Upper lobe of left lung (tissue), 6 donors: ENCODE measurements at regions not wholly inside any gene's neighbourhood (a gene's known extent, or its start where the extent isn't known, plus 50 kb on each side); places are given as distances from the start of the nearest gene placed in this dataset.
A peak's percentile ranks its signal among the peaks of the same experiment; 100 is the strongest.

Experiments used
- ATAC-seq, 2 donors: fragments of 200-7000 bp; cut with Tn5 transposase; one replicate each; pipeline ENCODE4 v1.9.1; 2022; ENCODE audit warnings: mild to moderate bottlenecking in 2 of 2, moderate library complexity in 2 of 2; ENCODE audit not compliant: low FRiP score in 2 of 2
- DNase-seq, 2 donors: peaks; one replicate each; pipeline ENCODE4 v3.0.0-alpha.2; 2019 to 2020
- H3K27ac ChIP-seq, 4 donors: fragments of 200-600 bp; sonication (generic); one replicate each; pipeline ENCODE4 v1.5.1; 2016 to 2019
- H3K27me3 ChIP-seq, 4 donors: fragments of 200-600 bp; sonication (generic); one replicate each; pipeline ENCODE4 v1.5.1; 2017 to 2019
- H3K36me3 ChIP-seq, 4 donors: fragments of 200-600 bp; sonication (generic); one replicate each; pipeline ENCODE4 v1.5.1; 2016 to 2019
- H3K4me1 ChIP-seq, 4 donors: fragments of 200-600 bp; sonication (generic); one replicate each; pipeline ENCODE4 v1.5.1; 2018 to 2019
- H3K4me3 ChIP-seq, 4 donors: fragments of 200-600 bp; sonication (generic); one replicate each; pipeline ENCODE4 v1.5.1; 2017 to 2019; ENCODE audit warnings: mild to moderate bottlenecking in 2 of 4, moderate library complexity in 1 of 4
- H3K9me3 ChIP-seq, 4 donors: fragments of 200-600 bp; sonication (generic); one replicate each; pipeline ENCODE4 v1.5.1; 2018 to 2019
- EP300 ChIP-seq, 4 donors: sonication (generic); formaldehyde crosslinking; IDR thresholded peaks; one replicate each; pipeline ENCODE4 v1.5.1; 2017; ENCODE audit warnings: antibody characterized with exemption in 4 of 4, control low read depth in 2 of 4
- POLR2A ChIP-seq, 4 donors: fragments of 450-650 bp; IDR thresholded peaks; one replicate each; pipeline ENCODE4 v1.5.1; 2016 to 2017; ENCODE audit warnings: antibody characterized with exemption in 4 of 4, mild to moderate bottlenecking in 2 of 4
- POLR2AphosphoS5 ChIP-seq, 2 donors: sonication (generic); formaldehyde crosslinking; IDR thresholded peaks; one replicate each; pipeline ENCODE4 v1.5.1; 2017; ENCODE audit warnings: antibody characterized with exemption in 2 of 2
- WGBS, 2 donors: methylation state at CpG; one replicate each; pipeline ENCODE4 v1.1.5; 2017 to 2018; 5-methylcytosine and 5-hydroxymethylcytosine counted together
- TF ChIP-seq, protein P1 (sequence below), 6 experiments: fragments of 450-650 bp in 4 of 6; fragments of 200-600 bp in 2 of 6; sonication (generic) in 2 of 6; IDR thresholded peaks; one replicate each; pipeline ENCODE4 v1.5.1; 2016 to 2019; ENCODE audit warnings: antibody characterized with exemption in 6 of 6
- donor health status: DM: no; HTN: no; CAD: no; lungs with moderate emphysema.
- donor health status: DM: no; HTN: yes; CAD: no; lungs with severe emphysema.

- no peaks in the 10 kb centered on the region for H3K4me1 ChIP-seq
- no peaks in the 10 kb centered on the region for H3K36me3 ChIP-seq
- 51 to 53% methylated on average over 16 of the region's 16 CpGs for WGBS, 2 donors
- no peak overlapping the region for H3K4me3 ChIP-seq
- H3K27me3 ChIP-seq = no peaks in the 10 kb centered on the region
- DNase-seq (peak; percentile 8 to 37), ATAC-seq (no peak)
- H3K9me3 ChIP-seq = no peaks in the 10 kb centered on the region
- no peak for TF ChIP-seq EP300 (IDR thresholded peaks at IDR 0.05)
- TF ChIP-seq POLR2A (IDR thresholded peaks at IDR 0.05) = no peak
- TF ChIP-seq, protein P1, sequence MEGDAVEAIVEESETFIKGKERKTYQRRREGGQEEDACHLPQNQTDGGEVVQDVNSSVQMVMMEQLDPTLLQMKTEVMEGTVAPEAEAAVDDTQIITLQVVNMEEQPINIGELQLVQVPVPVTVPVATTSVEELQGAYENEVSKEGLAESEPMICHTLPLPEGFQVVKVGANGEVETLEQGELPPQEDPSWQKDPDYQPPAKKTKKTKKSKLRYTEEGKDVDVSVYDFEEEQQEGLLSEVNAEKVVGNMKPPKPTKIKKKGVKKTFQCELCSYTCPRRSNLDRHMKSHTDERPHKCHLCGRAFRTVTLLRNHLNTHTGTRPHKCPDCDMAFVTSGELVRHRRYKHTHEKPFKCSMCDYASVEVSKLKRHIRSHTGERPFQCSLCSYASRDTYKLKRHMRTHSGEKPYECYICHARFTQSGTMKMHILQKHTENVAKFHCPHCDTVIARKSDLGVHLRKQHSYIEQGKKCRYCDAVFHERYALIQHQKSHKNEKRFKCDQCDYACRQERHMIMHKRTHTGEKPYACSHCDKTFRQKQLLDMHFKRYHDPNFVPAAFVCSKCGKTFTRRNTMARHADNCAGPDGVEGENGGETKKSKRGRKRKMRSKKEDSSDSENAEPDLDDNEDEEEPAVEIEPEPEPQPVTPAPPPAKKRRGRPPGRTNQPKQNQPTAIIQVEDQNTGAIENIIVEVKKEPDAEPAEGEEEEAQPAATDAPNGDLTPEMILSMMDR (IDR thresholded peaks at IDR 0.05) = no peak
- no peak for TF ChIP-seq POLR2AphosphoS5 (IDR thresholded peaks at IDR 0.05)
- no peak overlapping the region for H3K27ac ChIP-seq
These were observed 1044.7 kb downstream of the BRD1 start for GRCh38 chr22:48782811-48783511.

DNA sequence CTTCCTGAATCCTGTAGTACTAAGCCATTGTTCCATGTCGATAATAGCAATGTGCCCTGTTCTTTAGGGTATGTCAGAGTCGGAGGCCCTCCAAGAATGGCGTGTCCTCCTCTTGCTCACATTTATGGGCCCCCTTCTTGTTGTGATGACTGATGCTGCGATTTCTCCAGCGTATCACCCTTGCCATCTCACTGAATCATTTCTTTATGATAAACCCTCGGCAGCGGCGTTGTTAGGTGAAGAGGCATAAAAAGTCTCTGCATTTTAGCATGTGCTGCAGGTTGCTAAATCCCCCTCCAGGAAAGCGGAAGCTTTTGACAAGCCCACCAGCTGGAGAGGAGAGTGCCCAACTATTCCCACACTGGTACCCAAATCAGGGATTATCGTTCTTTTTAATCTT is 1045.3 kb downstream of the BRD1 start:
- TF ChIP-seq POLR2AphosphoS5 (IDR thresholded peaks at IDR 0.05) (no peak), POLR2A (IDR thresholded peaks at IDR 0.05) (no peak)
- TF ChIP-seq, protein P1 (IDR thresholded peaks at IDR 0.05) = no peak
- H3K4me3 ChIP-seq = no peak overlapping the region
- H3K4me1 ChIP-seq = no peaks in the 10 kb centered on the region
- DNase-seq (no peak), ATAC-seq (no peak)
- H3K27me3 ChIP-seq = no peaks in the 10 kb centered on the region
- peaks cover 0 to 3% (median 0%) of the 10 kb centered on the region in 4 donors for H3K9me3 ChIP-seq
- H3K27ac ChIP-seq = no peak overlapping the region
- H3K36me3 ChIP-seq = no peaks in the 10 kb centered on the region
- 89 to 95% methylated on average over 10 of the region's 10 CpGs for WGBS, 2 donors

DNA sequence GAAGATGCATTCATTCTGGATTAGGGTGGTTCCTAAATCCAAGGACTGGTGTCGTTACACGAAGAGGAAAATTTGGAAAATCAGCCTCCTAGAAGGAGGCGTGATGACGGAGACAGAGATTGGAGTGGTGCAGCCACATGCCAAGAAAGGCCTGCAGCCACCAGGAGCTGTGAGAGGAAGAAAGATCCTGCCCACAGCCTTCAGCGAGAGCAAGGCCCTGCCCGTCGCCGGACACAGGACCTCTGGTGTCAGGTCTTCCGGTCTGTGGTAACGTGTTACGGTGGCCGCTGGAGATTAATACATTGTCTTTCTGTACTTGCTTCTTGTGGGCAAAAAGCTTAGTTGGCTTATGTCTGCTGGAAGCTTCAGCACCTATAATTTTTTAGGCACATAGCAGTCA is 1045.8 kb downstream of the BRD1 start:
- DNase-seq = peak; percentile 17 to 30
- Histone ChIP-seq H3K4me1 (no peaks in the 10 kb centered on the region), H3K36me3 (no peaks in the 10 kb centered on the region), H3K27me3 (no peaks in the 10 kb centered on the region), H3K27ac (no peak overlapping the region), H3K9me3 (peaks cover 0 to 4% (median 0%) of the 10 kb centered on the region in 4 donors), H3K4me3 (no peak overlapping the region)
- WGBS, 2 donors = 95% methylated on average over 12 of the region's 12 CpGs
- ATAC-seq = no peak
- TF ChIP-seq POLR2AphosphoS5 (IDR thresholded peaks at IDR 0.05) (no peak), POLR2A (IDR thresholded peaks at IDR 0.05) (no peak), EP300 (IDR thresholded peaks at IDR 0.05) (no peak)
- TF ChIP-seq, protein P1 (IDR thresholded peaks at IDR 0.05) = no peak

DNA sequence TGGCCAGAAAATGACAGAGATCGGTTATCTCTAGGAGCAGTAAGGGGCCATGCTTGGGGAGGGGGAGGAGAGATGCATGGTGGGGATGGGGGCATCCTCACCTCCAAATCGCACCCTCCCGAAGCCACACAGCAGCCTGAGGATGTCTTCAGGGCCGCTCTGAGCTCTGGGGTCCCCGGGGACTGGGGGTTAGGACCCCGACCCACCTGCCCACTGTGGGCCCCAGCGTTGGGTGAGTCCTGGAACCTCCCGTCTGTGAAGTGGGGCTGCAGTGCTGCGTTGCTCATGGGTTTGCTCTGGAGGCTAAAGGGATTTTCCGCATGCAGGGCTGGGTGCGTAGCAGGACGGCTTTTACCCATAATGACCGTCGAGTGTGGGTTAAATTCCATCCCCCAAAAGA is 1046.3 kb downstream of the BRD1 start:
- 89 to 92% methylated on average over 5 to 14 of the region's 14 CpGs for WGBS, 2 donors
- Histone ChIP-seq H3K4me1 (no peaks in the 10 kb centered on the region), H3K27me3 (no peaks in the 10 kb centered on the region)

DNA sequence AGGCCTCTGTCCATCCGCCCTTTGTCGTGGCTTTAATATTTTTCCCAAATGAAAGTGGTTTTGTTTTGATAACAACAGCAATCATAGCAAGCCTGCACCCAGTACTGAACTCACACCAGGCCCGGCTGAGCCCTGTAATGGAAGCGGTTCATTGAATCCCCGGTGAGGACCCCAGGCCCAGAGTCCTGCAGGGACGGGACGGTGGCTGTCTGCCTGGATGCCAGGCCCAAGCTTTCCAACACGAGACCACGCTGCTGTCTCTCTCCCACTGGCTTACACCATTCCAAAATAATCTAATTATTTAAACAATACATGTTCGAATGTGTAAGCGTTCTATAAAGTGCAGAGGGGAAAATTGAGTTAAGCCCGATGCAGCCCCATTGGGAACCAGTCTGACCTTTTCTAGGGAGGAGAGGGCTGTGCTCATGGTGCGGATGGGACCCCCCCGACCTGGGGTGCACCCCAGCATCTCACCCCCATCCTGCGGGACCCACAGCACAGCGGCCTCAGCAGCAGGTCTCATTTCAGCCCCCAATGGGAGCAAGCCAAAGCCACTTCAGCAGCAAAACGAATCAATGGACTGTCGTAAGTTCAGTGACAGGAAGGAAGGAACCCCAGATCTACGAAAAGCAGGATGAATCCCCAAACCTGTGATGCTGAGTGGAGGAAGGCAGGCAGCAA is 1046.9 kb downstream of the BRD1 start:
- Histone ChIP-seq H3K4me1 (no peaks in the 10 kb centered on the region), H3K9me3 (peaks cover 3 to 12% (median 5%) of the 10 kb centered on the region in 4 donors), H3K27ac (no peak overlapping the region), H3K36me3 (no peaks in the 10 kb centered on the region), H3K4me3 (no peak overlapping the region), H3K27me3 (no peaks in the 10 kb centered on the region)
- DNase-seq = peak in 1 of 2 donors; percentile 6
- TF ChIP-seq, protein P1 (IDR thresholded peaks at IDR 0.05) = no peak
- TF ChIP-seq EP300 (IDR thresholded peaks at IDR 0.05) (no peak), POLR2AphosphoS5 (IDR thresholded peaks at IDR 0.05) (no peak), POLR2A (IDR thresholded peaks at IDR 0.05) (no peak)
- ATAC-seq = no peak
- 81 to 87% methylated on average over 17 to 19 of the region's 19 CpGs for WGBS, 2 donors

More for the DNA sequence above, 1046.3 kb downstream of the BRD1 start:
- no peak for TF ChIP-seq EP300 (IDR thresholded peaks at IDR 0.05)
- peak in 1 of 2 donors; percentile 8 for DNase-seq
- Histone ChIP-seq H3K27ac (no peak overlapping the region), H3K4me3 (no peak overlapping the region), H3K36me3 (no peaks in the 10 kb centered on the region), H3K9me3 (peaks cover under 1 to 8% (median 2%) of the 10 kb centered on the region in 4 donors)
- no peak for ATAC-seq
